Caco-2 (cell line): ENCODE measurements at regions not wholly inside any gene's neighbourhood (a gene's known extent, or its start where the extent isn't known, plus 50 kb on each side); places are given as distances from the start of the nearest gene placed in this dataset.

ENCODE experiments used
- BruUV-seq: library from RNA; stranded (reverse); fragments of 400-500 nt; replicated peaks from 2 replicates; lab custom pipeline; 2021; lab: Mats Ljungman, UMichigan
- CTCF ChIA-PET: fragments of 300-600 bp; sonication (Branson Sonifier 250); formaldehyde crosslinking; loops from one replicate; lab custom pipeline; 2022; ENCODE audit warnings: antibody characterized with exemption; lab: Charles Lee
- POLR2A ChIA-PET: fragments of 300-600 bp; sonication (Branson Sonifier 250); formaldehyde crosslinking; loops from one replicate; lab custom pipeline; 2022; ENCODE audit warnings: antibody characterized with exemption; lab: Charles Lee
- DNase-seq, 2 experiments: peaks; one replicate each; pipeline versions ENCODE4 v3.0.0 to v3.0.0-alpha.2; 2020 to 2022
- H3K27me3 ChIP-seq: replicated peaks from 2 replicates; pipeline ENCODE4 v1.6.0; 2011; ENCODE audit warnings: low read length; ENCODE audit not compliant: control insufficient read depth, insufficient read depth
- H3K36me3 ChIP-seq: 2 replicates; pipeline ENCODE4 v1.5.1; 2011; ENCODE audit warnings: low read length; ENCODE audit not compliant: control insufficient read depth, insufficient read depth
- H3K4me1 ChIP-seq: fragments of 250-450 bp; sonication (Bioruptor Pico); 2 replicates; pipeline ENCODE4 v1.5.1; 2020; ENCODE audit warnings: mild to moderate bottlenecking
- H3K4me3 ChIP-seq: 2 replicates; pipeline ENCODE4 v1.5.1; 2011; ENCODE audit warnings: low read depth, mild to moderate bottlenecking, control low read depth, low read length
- H3K9me3 ChIP-seq: fragments of 250-450 bp; sonication (Bioruptor Pico); 2 replicates; pipeline ENCODE4 v1.5.1; 2020; ENCODE audit warnings: mild to moderate bottlenecking, moderate library complexity
- H3K27ac Mint-ChIP-seq: one replicate; pipeline ENCODE4 v1.8.0; 2022; ENCODE audit warnings: mixed read lengths; ENCODE audit not compliant: unreplicated experiment
- H3K27me3 Mint-ChIP-seq: one replicate; pipeline ENCODE4 v1.8.0; 2022; ENCODE audit warnings: mixed read lengths; ENCODE audit not compliant: insufficient read depth, unreplicated experiment
- H3K36me3 Mint-ChIP-seq: one replicate; pipeline ENCODE4 v1.8.0; 2022; ENCODE audit warnings: mild to moderate bottlenecking, mixed read lengths; ENCODE audit not compliant: insufficient read depth, unreplicated experiment
- H3K4me1 Mint-ChIP-seq: one replicate; pipeline ENCODE4 v1.8.0; 2022; ENCODE audit warnings: low read depth, mixed read lengths; ENCODE audit not compliant: unreplicated experiment
- H3K4me3 Mint-ChIP-seq: one replicate; pipeline ENCODE4 v1.8.0; 2022; ENCODE audit warnings: mild to moderate bottlenecking, moderate library complexity, mixed read lengths; ENCODE audit not compliant: unreplicated experiment
- H3K9me3 Mint-ChIP-seq: one replicate; pipeline ENCODE4 v1.8.0; 2022; ENCODE audit warnings: mixed read lengths; ENCODE audit not compliant: unreplicated experiment
- CTCF ChIP-seq, 2 experiments: fragments of 200-600 bp in 1 of 2; IDR thresholded peaks; 1 replicate in 1 of 2; 2 replicates in 1 of 2; pipeline versions ENCODE4 v1.5.1 to v1.8.0; 2011 to 2022; ENCODE audit warnings: antibody characterized with exemption in 1 of 2, control low read depth in 1 of 2, inconsistent platforms in 1 of 2, low read depth in 1 of 2, low read length in 1 of 2, mild to moderate bottlenecking in 1 of 2, moderate library complexity in 1 of 2; ENCODE audit not compliant: insufficient read depth in 1 of 2, severe bottlenecking in 1 of 2, unreplicated experiment in 1 of 2
- intact Hi-C: fragments of 100-400 bp; cut with micrococcal nuclease; formaldehyde crosslinking; loops from one replicate; pipeline ENCODE4 v1.10.0; 2022; ENCODE audit not compliant: unreplicated experiment

- no peak for TF ChIP-seq CTCF (IDR thresholded peaks at IDR 0.05; ENCODE audit: insufficient read depth in 1 of 2, low read depth in 1 of 2, low read length in 1 of 2, severe bottlenecking in 1 of 2, unreplicated experiment in 1 of 2)
- H3K4me3 ChIP-seq, result no peak overlapping the region
- intact Hi-C loops, result no loop called here
- ChIA-PET CTCF (no interaction called here), POLR2A (no interaction called here)
- no TSS peak for BruUV-seq
- no peaks in the 10 kb centered on the region for H3K36me3 ChIP-seq
- Mint-ChIP-seq H3K27ac (no peak overlapping the region), H3K36me3 (no peaks in the 10 kb centered on the region), H3K4me1 (peaks cover 10% of the 10 kb centered on the region), H3K9me3 (no peaks in the 10 kb centered on the region), H3K4me3 (no peak overlapping the region), H3K27me3 (no peaks in the 10 kb centered on the region)
- H3K9me3 ChIP-seq, result no peaks in the 10 kb centered on the region
- peaks cover 14% of the 10 kb centered on the region for H3K4me1 ChIP-seq
- H3K27me3 ChIP-seq, result no peaks in the 10 kb centered on the region
- DNase-seq, result peak in 1 of 2 experiments; percentile 9
These were observed 733.0 kb downstream of the GRIK2 start for GRCh38 chr6:102126488-102126887.

DNA sequence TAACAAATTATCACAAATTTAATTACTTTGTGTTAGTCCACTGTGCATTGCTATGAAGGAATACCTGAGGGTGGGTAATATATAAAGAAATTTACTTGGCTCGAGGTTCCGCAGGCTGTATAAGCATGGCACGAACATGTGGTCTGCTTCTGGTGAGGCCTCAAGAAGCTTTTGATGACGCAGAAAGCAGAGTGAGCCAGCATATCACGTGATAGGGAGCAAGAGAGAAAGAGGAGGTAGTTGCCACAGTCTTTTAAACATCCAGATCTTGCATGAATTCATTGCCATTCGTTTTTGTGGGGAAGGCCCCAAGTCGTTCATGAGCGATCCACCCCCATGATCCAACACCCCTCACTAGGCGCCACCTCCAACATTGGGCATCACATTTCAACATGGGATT, 733.7 kb downstream of the GRIK2 start:
- Mint-ChIP-seq H3K9me3 (no peaks in the 10 kb centered on the region), H3K4me1 (peaks cover 10% of the 10 kb centered on the region), H3K27me3 (no peaks in the 10 kb centered on the region), H3K36me3 (no peaks in the 10 kb centered on the region), H3K4me3 (no peak overlapping the region), H3K27ac (no peak overlapping the region)
- no peak for TF ChIP-seq CTCF (IDR thresholded peaks at IDR 0.05; ENCODE audit: insufficient read depth in 1 of 2, low read depth in 1 of 2, low read length in 1 of 2, severe bottlenecking in 1 of 2, unreplicated experiment in 1 of 2)
- DNase-seq, result no peak
- Histone ChIP-seq H3K36me3 (no peaks in the 10 kb centered on the region), H3K27me3 (no peaks in the 10 kb centered on the region), H3K4me1 (peaks cover 14% of the 10 kb centered on the region), H3K9me3 (no peaks in the 10 kb centered on the region), H3K4me3 (no peak overlapping the region)
- no TSS peak for BruUV-seq
- CTCF ChIA-PET, result no interaction called here
- POLR2A ChIA-PET, result no interaction called here
- intact Hi-C loops, result no loop called here

GRCh38 chr6:102137859-102138258, 744.4 kb downstream of the GRIK2 start:
- no peaks in the 10 kb centered on the region for H3K9me3 Mint-ChIP-seq
- POLR2A ChIA-PET, result no interaction called here

More at GRCh38 chr6:102137859-102138258, 744.4 kb downstream of the GRIK2 start:
- Histone ChIP-seq H3K4me3 (no peak overlapping the region), H3K27me3 (no peaks in the 10 kb centered on the region), H3K36me3 (no peaks in the 10 kb centered on the region), H3K4me1 (no peaks in the 10 kb centered on the region), H3K9me3 (no peaks in the 10 kb centered on the region)
- no peaks in the 10 kb centered on the region for H3K4me1 Mint-ChIP-seq
- TF ChIP-seq CTCF (IDR thresholded peaks at IDR 0.05; ENCODE audit: insufficient read depth in 1 of 2, low read depth in 1 of 2, low read length in 1 of 2, severe bottlenecking in 1 of 2, unreplicated experiment in 1 of 2), result no peak
- no peaks in the 10 kb centered on the region for H3K36me3 Mint-ChIP-seq
- no peaks in the 10 kb centered on the region for H3K27me3 Mint-ChIP-seq
- no peak overlapping the region for H3K27ac Mint-ChIP-seq
- H3K4me3 Mint-ChIP-seq, result no peak overlapping the region
- BruUV-seq, result no TSS peak
- CTCF ChIA-PET, result no interaction called here
- DNase-seq, result no peak
- intact Hi-C loops, result no loop called here
